Stimulated activated CD8-positive, alpha-beta memory T cell treated with anti-CD3 and anti-CD28 coated beads, Interleukin-7, amount 100 ng/mL, for 48 hours (primary cell): ENCODE measurements at regions not wholly inside any gene's neighbourhood (a gene's known extent, or its start where the extent isn't known, plus 50 kb on each side); places are given as distances from the start of the nearest gene placed in this dataset.
A peak's percentile ranks its signal among the peaks of the same experiment; 100 is the strongest.
"Not testable (repeated sequence)": the region's sequence is repeated elsewhere in the genome, so short reads cannot be mapped to it uniquely, and the experiment has no call there.

Experiments used
- DNase-seq, 2 donors: peaks; one replicate each; pipeline ENCODE4 v3.0.0-alpha.2; 2020; ENCODE audit warnings: low read depth in 1 of 2; ENCODE audit errors: extremely low read depth in 1 of 2

GRCh38 chr7:127530148-127530547 lies 55.2 kb downstream of the GCC1 start:
- no peak for DNase-seq

- DNase-seq: no peak
Measured at GRCh38 chr7:127527561-127527960, 57.8 kb downstream of the GCC1 start.

GRCh38 chr7:127525866-127526480 lies 59.4 kb downstream of the GCC1 start:
- no peak for DNase-seq

GRCh38 chr7:127516320-127516719 lies 69.1 kb downstream of the GCC1 start:
- DNase-seq: no peak

- no peak for DNase-seq
Measured at GRCh38 chr7:127514499-127514898, 70.9 kb downstream of the GCC1 start.

- DNase-seq: no peak
Measured at GRCh38 chr7:127513311-127513710, 72.1 kb downstream of the GCC1 start.

- DNase-seq: no peak
Measured at GRCh38 chr7:127512663-127513062, 72.7 kb downstream of the GCC1 start.

- peak in 1 of 2 donors; percentile 10 for DNase-seq
Measured at GRCh38 chr7:127504715-127505114, 80.7 kb downstream of the GCC1 start.

GRCh38 chr7:127501817-127502216 lies 83.6 kb downstream of the GCC1 start:
- no peak for DNase-seq

- DNase-seq: no peak
Measured at GRCh38 chr7:127487381-127487780, 94.9 kb upstream of the ZNF800 start.

- DNase-seq: no peak
Measured at GRCh38 chr7:127486654-127487053, 94.1 kb upstream of the ZNF800 start.

- DNase-seq: no peak
Measured at GRCh38 chr7:127485482-127485881, 93.0 kb upstream of the ZNF800 start.

- DNase-seq: no peak
Measured at GRCh38 chr7:127484954-127485353, 92.4 kb upstream of the ZNF800 start.

- DNase-seq: no peak
Measured at GRCh38 chr7:127478461-127478860, 86.0 kb upstream of the ZNF800 start.

- DNase-seq: no peak
Measured at GRCh38 chr7:127478024-127478355, 85.5 kb upstream of the ZNF800 start.

- DNase-seq: no peak
Measured at GRCh38 chr7:127477295-127478023, 85.0 kb upstream of the ZNF800 start.

GRCh38 chr7:127476618-127477017 lies 84.1 kb upstream of the ZNF800 start:
- DNase-seq: no peak

GRCh38 chr7:127474457-127474856 lies 81.9 kb upstream of the ZNF800 start:
- DNase-seq: no peak

GRCh38 chr7:127473409-127473808 lies 80.9 kb upstream of the ZNF800 start:
- no peak for DNase-seq

- DNase-seq: no peak
Measured at GRCh38 chr7:127460077-127460476, 67.6 kb upstream of the ZNF800 start.

GRCh38 chr7:127451258-127451657 lies 58.8 kb upstream of the ZNF800 start:
- DNase-seq: not testable (repeated sequence)

GRCh38 chr7:127448566-127448965 lies 56.1 kb upstream of the ZNF800 start:
- no peak for DNase-seq
